HL-60 (cell line): ENCODE measurements at regions not wholly inside any gene's neighbourhood (a gene's known extent, or its start where the extent isn't known, plus 50 kb on each side); places are given as distances from the start of the nearest gene placed in this dataset.

ENCODE experiments used
- CTCF ChIP-seq: IDR thresholded peaks from one replicate; pipeline ENCODE4 v1.5.1; 2011; ENCODE audit warnings: low read length, control low read depth, inconsistent platforms; ENCODE audit not compliant: insufficient read depth
- GABPA ChIP-seq: IDR thresholded peaks from 2 replicates; pipeline ENCODE4 v1.6.1; 2012; ENCODE audit warnings: low read depth
- POLR2AphosphoS5 ChIP-seq: IDR thresholded peaks from 2 replicates; pipeline ENCODE4 v1.6.1; 2012; ENCODE audit warnings: low read depth
- REST ChIP-seq: IDR thresholded peaks from 2 replicates; pipeline ENCODE4 v1.6.1; 2012; ENCODE audit warnings: low read depth; ENCODE audit not compliant: insufficient replicate concordance
- SPI1 ChIP-seq: IDR thresholded peaks from 2 replicates; pipeline ENCODE4 v1.6.1; 2012; ENCODE audit warnings: low read depth, mild to moderate bottlenecking, borderline replicate concordance

- TF ChIP-seq CTCF (no peak), GABPA (no peak), REST (no peak), POLR2AphosphoS5 (no peak), SPI1 (no peak)
These were observed 220.7 kb upstream of the WWC1 start for GRCh38 chr5:168070761-168071160.
